Lower leg skin (tissue), 3 donors: ENCODE measurements at regions not wholly inside any gene's neighbourhood (a gene's known extent, or its start where the extent isn't known, plus 50 kb on each side); places are given as distances from the start of the nearest gene placed in this dataset.

ENCODE experiments used
- POLR2A ChIP-seq, 2 donors: fragments of 450-650 bp; IDR thresholded peaks; one replicate each; pipeline ENCODE4 v1.6.1; 2016 to 2017; ENCODE audit warnings: antibody characterized with exemption in 2 of 2, mild to moderate bottlenecking in 1 of 2, moderate library complexity in 1 of 2
- TF ChIP-seq, protein P1 (sequence below), 3 donors: fragments of 450-650 bp; IDR thresholded peaks; one replicate each; pipeline ENCODE4 v1.5.1; 2016; ENCODE audit warnings: antibody characterized with exemption in 3 of 3, mild to moderate bottlenecking in 3 of 3, moderate library complexity in 2 of 3

- TF ChIP-seq, protein P1, sequence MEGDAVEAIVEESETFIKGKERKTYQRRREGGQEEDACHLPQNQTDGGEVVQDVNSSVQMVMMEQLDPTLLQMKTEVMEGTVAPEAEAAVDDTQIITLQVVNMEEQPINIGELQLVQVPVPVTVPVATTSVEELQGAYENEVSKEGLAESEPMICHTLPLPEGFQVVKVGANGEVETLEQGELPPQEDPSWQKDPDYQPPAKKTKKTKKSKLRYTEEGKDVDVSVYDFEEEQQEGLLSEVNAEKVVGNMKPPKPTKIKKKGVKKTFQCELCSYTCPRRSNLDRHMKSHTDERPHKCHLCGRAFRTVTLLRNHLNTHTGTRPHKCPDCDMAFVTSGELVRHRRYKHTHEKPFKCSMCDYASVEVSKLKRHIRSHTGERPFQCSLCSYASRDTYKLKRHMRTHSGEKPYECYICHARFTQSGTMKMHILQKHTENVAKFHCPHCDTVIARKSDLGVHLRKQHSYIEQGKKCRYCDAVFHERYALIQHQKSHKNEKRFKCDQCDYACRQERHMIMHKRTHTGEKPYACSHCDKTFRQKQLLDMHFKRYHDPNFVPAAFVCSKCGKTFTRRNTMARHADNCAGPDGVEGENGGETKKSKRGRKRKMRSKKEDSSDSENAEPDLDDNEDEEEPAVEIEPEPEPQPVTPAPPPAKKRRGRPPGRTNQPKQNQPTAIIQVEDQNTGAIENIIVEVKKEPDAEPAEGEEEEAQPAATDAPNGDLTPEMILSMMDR (IDR thresholded peaks at IDR 0.05) = no peak
- no peak for TF ChIP-seq POLR2A (IDR thresholded peaks at IDR 0.05)
Observed at GRCh38 chr2:123463886-123464285, 561.2 kb upstream of the CNTNAP5 start.
